Stimulated activated naive B cell treated with anti-CD40 and anti-IgM and Interleukin-4, amounts not matched to agents 10 μg/mL and 1 μg/mL and 100 μg/mL, for 72 hours (primary cell): ENCODE measurements at regions not wholly inside any gene's neighbourhood (a gene's known extent, or its start where the extent isn't known, plus 50 kb on each side); places are given as distances from the start of the nearest gene placed in this dataset.

ENCODE experiments used
- ATAC-seq, 2 donors: fragments of 150-1000 bp; cut with Tn5 transposase; replicated peaks; 2 replicates each; pipeline ENCODE4 v1.10.0; 2021; ENCODE audit warnings: moderate library complexity in 1 of 2
- DNase-seq: peaks from one replicate; pipeline ENCODE4 v3.0.0; 2021
- H3K27ac Mint-ChIP-seq: one replicate; pipeline ENCODE4 v1.8.0; 2022; ENCODE audit warnings: mild to moderate bottlenecking, mixed read lengths
- H3K27me3 Mint-ChIP-seq, 2 donors: one replicate each; pipeline ENCODE4 v1.8.0; 2022; ENCODE audit warnings: mixed read lengths in 2 of 2
- H3K36me3 Mint-ChIP-seq, 2 donors: one replicate each; pipeline ENCODE4 v1.8.0; 2022; ENCODE audit warnings: mixed read lengths in 2 of 2, mild to moderate bottlenecking in 1 of 2
- H3K4me1 Mint-ChIP-seq, 2 donors: one replicate each; pipeline ENCODE4 v1.8.0; 2022; ENCODE audit warnings: mixed read lengths in 2 of 2, mild to moderate bottlenecking in 1 of 2
- H3K4me3 Mint-ChIP-seq, 2 donors: one replicate each; pipeline ENCODE4 v1.8.0; 2022; ENCODE audit warnings: mild to moderate bottlenecking in 2 of 2, mixed read lengths in 2 of 2, moderate library complexity in 1 of 2
- H3K9me3 Mint-ChIP-seq, 2 donors: one replicate each; pipeline ENCODE4 v1.8.0; 2022; ENCODE audit warnings: mixed read lengths in 2 of 2, mild to moderate bottlenecking in 1 of 2

DNA sequence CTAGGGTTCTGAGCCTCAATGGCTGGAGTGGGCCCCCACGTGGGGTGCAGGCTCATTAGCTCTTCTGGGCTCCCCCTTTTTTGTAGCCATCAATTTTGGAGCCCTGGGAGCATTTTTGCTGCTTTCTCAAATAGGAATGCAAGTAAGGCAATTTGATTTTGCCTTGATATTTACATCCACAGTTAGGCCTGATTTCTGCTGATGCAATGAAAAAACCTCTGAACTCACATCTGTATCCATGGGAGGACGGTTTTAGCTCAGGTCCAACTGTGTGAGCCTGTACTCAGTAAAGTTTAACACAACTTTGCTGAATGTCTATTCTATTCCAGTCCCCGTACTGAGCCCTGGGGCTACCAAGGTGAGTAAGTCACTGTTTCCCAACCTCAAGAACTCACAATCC lies 425.0 kb downstream of the HAPSTR1 start:
- H3K27ac Mint-ChIP-seq = no peak overlapping the region
- DNase-seq = no peak
- no peaks in the 10 kb centered on the region for H3K27me3 Mint-ChIP-seq
- ATAC-seq = no peak
- H3K4me1 Mint-ChIP-seq = no peaks in the 10 kb centered on the region
- H3K36me3 Mint-ChIP-seq = no peaks in the 10 kb centered on the region
- peaks cover 3 to 5% of the 10 kb centered on the region in 2 donors for H3K9me3 Mint-ChIP-seq
- H3K4me3 Mint-ChIP-seq = no peak overlapping the region

DNA sequence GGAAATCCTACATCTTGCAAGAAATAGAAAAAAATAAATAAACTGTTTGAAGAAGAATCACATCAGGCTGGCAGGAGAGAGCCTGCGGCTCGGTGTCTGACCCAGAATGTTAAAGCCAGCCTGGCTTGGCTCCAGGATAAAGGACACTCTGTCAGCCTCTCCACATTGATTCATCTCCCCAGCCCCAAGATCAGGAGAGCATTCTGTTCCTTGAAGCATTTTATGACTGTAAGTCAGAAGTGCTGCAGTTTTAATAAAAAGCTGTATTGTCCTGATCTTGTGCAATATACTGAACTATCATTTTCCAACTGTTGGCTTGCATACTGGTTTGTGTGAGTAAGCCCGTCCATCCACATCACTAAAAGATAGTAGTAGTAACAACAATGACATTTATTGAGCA lies 426.6 kb downstream of the HAPSTR1 start:
- no peak for ATAC-seq
- Mint-ChIP-seq H3K4me3 (no peak overlapping the region), H3K4me1 (no peaks in the 10 kb centered on the region), H3K27me3 (no peaks in the 10 kb centered on the region), H3K27ac (no peak overlapping the region), H3K9me3 (peaks cover 4 to 5% of the 10 kb centered on the region in 2 donors), H3K36me3 (no peaks in the 10 kb centered on the region)
- no peak for DNase-seq

DNA sequence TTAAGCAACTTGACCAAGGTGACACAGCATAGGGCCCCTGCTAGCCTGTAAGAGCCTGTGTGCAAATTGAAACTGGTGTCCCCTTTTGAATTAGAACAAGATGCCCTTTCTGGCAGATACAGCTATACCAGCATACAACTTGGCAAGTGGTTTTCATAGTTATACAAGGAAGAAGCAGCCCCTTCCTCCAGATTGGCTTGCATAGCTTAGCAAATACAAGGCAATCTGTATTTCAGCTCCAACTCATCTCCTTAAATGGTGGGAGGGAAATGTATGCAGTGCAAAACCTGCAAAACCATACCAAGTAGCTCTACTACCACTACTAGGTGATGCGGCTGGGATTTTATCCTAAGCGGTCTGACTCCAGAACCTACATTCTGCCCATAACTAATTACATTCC lies 427.1 kb downstream of the HAPSTR1 start:
- no peak for ATAC-seq
- Mint-ChIP-seq H3K4me1 (no peaks in the 10 kb centered on the region), H3K27me3 (no peaks in the 10 kb centered on the region), H3K9me3 (peaks cover under 1 to 2% of the 10 kb centered on the region in 2 donors), H3K27ac (no peak overlapping the region), H3K36me3 (no peaks in the 10 kb centered on the region), H3K4me3 (no peak overlapping the region)
- no peak for DNase-seq

DNA sequence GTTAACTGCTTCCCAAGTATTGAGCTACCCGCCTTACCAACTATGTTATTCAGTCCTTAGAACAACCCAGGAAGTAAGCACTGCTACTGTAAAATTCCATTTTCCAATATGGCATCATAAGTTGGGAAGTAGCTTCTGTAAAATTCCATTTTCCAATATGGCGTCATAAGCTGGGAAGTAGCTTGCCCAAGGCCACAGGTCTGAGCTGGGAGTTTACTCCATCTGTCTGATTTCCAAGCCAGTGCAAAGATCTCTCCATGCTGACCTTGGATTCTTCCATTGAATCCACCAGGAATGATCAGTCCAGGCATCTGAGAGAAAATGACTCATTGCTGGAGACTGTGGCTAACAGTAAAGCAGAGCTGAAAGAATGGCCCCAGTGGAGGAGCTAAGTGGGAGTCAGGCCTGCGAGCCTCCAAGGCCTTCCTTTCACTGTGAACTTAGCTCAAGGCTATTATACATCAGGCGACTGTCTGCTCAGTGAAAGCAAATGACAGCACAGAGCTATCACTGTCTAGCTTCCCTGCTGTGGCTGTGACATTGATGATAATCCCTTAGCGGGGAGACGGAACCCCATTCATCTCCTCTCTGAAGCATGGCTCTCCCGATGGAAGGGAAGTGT lies 430.4 kb downstream of the HAPSTR1 start:
- Mint-ChIP-seq H3K4me3 (no peak overlapping the region), H3K4me1 (no peaks in the 10 kb centered on the region), H3K27ac (no peak overlapping the region), H3K9me3 (peaks cover 4 to 7% of the 10 kb centered on the region in 2 donors), H3K36me3 (no peaks in the 10 kb centered on the region), H3K27me3 (peaks cover 0 to 8% of the 10 kb centered on the region in 2 donors)
- ATAC-seq (no peak), DNase-seq (no peak)

DNA sequence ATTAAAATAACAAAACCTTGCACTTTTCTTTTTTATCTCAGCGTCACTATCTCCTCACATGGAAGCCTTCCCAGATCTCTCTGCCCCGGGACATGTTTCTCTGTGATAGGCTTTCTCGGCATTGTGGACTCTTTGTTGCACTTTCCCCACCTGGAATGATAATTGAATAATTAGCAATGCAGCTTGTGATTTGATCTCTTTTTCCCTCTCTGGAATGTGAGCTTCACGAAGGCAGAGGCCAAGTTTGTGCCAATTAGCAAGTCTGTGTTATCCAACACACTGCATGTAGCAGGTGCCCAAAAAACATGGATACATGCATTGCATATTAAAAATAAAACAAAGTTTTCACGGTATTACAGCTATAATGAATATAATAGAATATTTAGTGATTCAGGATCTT lies 431.2 kb downstream of the HAPSTR1 start:
- Mint-ChIP-seq H3K4me1 (no peaks in the 10 kb centered on the region), H3K27me3 (peaks cover 0 to 8% of the 10 kb centered on the region in 2 donors), H3K27ac (no peak overlapping the region), H3K36me3 (no peaks in the 10 kb centered on the region), H3K4me3 (no peak overlapping the region), H3K9me3 (peaks cover 4 to 7% of the 10 kb centered on the region in 2 donors)
- ATAC-seq (no peak), DNase-seq (no peak)

DNA sequence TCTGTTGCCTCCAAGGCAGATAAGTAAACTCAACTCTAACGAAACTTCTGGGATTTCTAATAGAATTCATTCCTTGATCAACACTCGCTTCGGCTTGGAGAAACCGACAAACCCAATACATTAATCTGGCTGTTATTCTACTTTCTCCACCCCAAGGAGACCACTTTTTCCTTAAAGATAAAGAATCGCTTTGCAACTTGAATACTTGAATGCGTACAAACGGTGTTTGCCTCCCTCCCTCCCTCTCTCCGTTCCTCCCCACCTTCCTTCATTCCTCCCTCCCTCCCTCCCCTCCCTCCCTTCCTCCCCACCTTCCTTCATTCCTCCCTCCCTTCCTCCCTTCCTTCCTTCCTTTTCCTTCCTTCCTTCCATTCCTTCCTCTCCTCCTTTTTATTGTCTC lies 432.6 kb downstream of the HAPSTR1 start:
- Mint-ChIP-seq H3K4me1 (no peaks in the 10 kb centered on the region), H3K27me3 (peaks cover 0 to 8% of the 10 kb centered on the region in 2 donors), H3K9me3 (peaks cover 4 to 7% of the 10 kb centered on the region in 2 donors), H3K4me3 (no peak overlapping the region), H3K27ac (no peak overlapping the region), H3K36me3 (no peaks in the 10 kb centered on the region)
- no peak for ATAC-seq
- DNase-seq = no peak

DNA sequence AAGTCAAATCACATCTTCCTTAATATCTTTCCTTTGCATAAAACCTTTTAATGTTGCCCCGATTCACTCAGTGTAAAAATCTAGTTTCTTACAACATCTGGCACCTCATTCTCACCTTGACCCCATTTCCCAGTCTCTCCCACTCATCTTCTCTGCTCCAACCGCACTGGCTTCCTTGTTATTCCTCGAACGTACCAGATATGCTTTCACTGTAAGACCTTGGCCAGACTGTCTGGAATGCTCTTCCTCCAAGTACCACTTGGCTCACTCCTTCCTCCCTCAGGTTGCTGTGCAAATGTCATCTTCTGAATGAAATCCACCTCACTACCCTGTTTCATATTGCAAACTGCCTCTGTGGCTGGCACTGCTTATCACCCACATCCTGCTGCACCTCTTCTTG lies 433.6 kb downstream of the HAPSTR1 start:
- Mint-ChIP-seq H3K27ac (no peak overlapping the region), H3K9me3 (peaks cover 4 to 7% of the 10 kb centered on the region in 2 donors), H3K27me3 (peaks cover 0 to 8% of the 10 kb centered on the region in 2 donors), H3K4me3 (no peak overlapping the region), H3K4me1 (no peaks in the 10 kb centered on the region), H3K36me3 (no peaks in the 10 kb centered on the region)
- DNase-seq = no peak
- no peak for ATAC-seq

DNA sequence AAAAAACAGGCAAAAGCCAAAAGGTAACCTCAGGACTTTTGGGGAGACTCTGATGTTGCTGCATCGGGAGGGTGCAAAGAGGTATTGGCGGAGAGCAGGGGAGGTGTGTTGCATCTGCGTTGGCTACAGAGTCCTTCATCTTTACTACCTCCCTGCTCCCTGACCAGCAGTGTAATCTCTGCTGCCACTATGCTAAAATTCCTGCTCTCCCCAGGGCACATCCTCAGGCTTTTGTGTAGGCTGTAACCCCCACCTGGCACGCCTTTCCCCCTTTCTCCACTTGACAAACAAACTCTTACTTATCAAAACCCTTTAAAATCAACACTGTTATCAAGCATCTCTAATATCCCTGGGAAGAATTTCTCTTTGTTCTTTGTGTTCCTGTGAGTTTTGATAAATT lies 435.3 kb downstream of the HAPSTR1 start:
- Mint-ChIP-seq H3K36me3 (no peaks in the 10 kb centered on the region), H3K27ac (no peak overlapping the region), H3K9me3 (peaks cover 4 to 7% of the 10 kb centered on the region in 2 donors), H3K4me1 (no peaks in the 10 kb centered on the region), H3K4me3 (no peak overlapping the region), H3K27me3 (peaks cover 0 to 8% of the 10 kb centered on the region in 2 donors)
- DNase-seq (no peak), ATAC-seq (no peak)

DNA sequence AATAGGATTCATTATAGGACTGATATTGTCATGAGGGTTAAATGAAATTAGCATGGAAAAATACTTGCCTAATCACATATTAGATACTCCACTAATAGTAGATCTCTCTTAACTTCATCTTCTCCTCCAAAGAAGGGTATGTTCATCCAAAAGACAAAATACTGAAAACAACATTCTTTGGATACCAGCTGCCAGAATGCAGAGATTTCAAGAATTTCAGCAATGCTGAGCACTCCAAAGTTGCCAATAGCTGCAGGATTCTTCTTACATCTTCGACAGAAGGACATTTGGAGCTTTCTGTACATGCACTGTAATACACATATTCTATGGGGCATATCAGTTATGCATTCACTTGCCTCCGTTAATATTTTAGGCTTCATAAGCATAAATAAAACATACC lies 436.5 kb downstream of the HAPSTR1 start:
- Mint-ChIP-seq H3K36me3 (no peaks in the 10 kb centered on the region), H3K4me1 (no peaks in the 10 kb centered on the region), H3K4me3 (no peak overlapping the region), H3K27me3 (peaks cover 0 to 8% of the 10 kb centered on the region in 2 donors), H3K9me3 (peaks cover 4 to 9% of the 10 kb centered on the region in 2 donors), H3K27ac (no peak overlapping the region)
- DNase-seq = no peak
- ATAC-seq = no peak

DNA sequence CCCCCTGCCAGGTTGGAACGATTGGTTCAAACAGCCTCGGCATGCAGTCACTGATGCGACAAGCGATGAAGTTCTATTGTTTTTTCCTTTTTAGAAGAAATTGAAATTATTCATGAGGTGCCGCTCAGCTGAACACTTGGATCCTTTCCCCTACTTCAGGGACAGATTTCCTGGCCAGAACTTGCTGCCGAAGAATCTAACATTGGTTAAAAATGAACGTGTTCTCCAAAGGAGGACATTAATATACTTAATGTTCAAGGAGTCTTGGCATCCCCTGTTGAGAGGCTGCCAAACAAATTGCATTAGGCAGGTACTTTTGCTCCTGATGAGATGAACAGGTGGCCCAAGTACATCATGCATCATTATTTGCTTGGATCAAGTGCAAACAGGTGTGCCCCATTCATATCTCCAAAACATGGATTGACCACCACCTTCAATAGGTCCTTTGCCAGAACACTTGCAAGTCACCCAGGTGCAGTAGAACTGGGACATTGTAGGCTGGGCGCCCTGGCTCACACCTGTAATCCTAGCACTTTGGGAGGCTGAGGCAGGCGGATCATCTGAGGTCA lies 437.2 kb downstream of the HAPSTR1 start:
- Mint-ChIP-seq H3K27me3 (peaks cover 0 to 8% of the 10 kb centered on the region in 2 donors), H3K27ac (no peak overlapping the region), H3K4me3 (no peak overlapping the region), H3K36me3 (no peaks in the 10 kb centered on the region), H3K4me1 (no peaks in the 10 kb centered on the region), H3K9me3 (peaks cover 6 to 9% of the 10 kb centered on the region in 2 donors)
- ATAC-seq (no peak), DNase-seq (no peak)

DNA sequence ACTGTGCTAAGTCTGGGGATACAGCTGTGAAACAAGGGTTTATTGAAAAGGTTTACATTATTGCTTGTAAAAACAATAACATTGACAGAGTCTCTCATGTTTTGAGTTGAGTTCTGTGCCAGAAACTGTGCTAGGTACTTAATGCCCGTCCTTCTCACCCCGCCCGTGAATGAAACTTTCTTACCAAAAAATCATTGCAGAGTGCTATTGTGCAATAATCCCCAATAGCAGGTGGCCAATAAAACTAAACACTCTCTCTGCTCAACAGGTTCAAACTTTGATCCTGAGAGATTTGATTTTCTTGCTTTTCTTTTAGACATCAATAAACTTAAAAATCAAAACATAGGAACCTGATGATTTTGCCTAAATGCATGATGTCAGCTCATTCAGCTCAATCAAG lies 441.6 kb downstream of the HAPSTR1 start:
- no peak for ATAC-seq
- DNase-seq = no peak

DNA sequence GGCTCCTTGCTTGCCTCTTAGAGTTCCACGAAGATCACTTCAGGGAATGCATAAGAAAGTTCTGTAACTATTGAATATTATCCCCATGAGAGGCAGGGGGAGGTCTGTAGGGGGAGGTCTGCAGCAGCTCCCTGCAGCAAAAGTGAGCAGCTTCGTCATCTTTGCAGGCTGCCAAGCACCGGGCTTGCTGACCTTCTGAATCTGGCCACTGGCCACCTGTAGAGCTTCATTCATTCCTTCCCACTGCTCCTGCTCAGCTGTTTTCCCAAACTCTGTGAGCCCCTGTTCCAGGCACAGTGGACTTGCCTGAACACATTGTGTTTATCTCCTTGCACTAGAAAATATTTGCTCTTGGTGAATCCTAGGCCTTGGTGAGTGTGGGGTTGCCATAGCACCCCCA lies 443.3 kb downstream of the HAPSTR1 start:
- H3K4me3 Mint-ChIP-seq = no peak overlapping the region
- peaks cover 3 to 12% of the 10 kb centered on the region in 2 donors for H3K9me3 Mint-ChIP-seq
- no peak overlapping the region for H3K27ac Mint-ChIP-seq
- no peaks in the 10 kb centered on the region for H3K36me3 Mint-ChIP-seq
- ATAC-seq = no peak
- H3K27me3 Mint-ChIP-seq = no peaks in the 10 kb centered on the region
- H3K4me1 Mint-ChIP-seq = no peaks in the 10 kb centered on the region
- no peak for DNase-seq

More for the DNA sequence above, 441.6 kb downstream of the HAPSTR1 start:
- Mint-ChIP-seq H3K9me3 (peaks cover 3 to 12% of the 10 kb centered on the region in 2 donors), H3K4me3 (no peak overlapping the region), H3K27me3 (no peaks in the 10 kb centered on the region), H3K27ac (no peak overlapping the region), H3K36me3 (no peaks in the 10 kb centered on the region), H3K4me1 (no peaks in the 10 kb centered on the region)

DNA sequence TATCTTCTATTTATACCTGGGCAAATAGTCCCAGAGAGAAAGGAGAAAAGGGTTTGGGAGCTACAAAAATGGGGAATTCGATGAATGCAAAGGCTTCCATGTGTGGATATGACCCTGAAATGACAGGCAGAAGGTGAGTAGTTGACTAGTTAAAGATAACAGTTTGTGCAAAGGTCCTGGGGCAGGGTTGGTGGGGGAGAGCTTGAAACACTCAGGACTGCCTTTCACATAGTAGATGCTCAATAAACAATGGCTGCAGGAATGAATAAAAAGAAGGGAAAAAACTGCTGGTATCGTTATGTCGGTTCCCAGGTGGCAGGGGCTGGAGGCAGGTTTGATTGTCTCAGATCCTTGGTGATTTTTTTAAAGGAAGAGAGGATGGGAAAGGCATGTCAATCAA lies 445.5 kb downstream of the HAPSTR1 start:
- H3K9me3 Mint-ChIP-seq = peaks cover 3 to 12% of the 10 kb centered on the region in 2 donors
- H3K27me3 Mint-ChIP-seq = no peaks in the 10 kb centered on the region
- no peak overlapping the region for H3K4me3 Mint-ChIP-seq
- ATAC-seq (no peak), DNase-seq (no peak)
- H3K4me1 Mint-ChIP-seq = no peaks in the 10 kb centered on the region
- no peak overlapping the region for H3K27ac Mint-ChIP-seq
- H3K36me3 Mint-ChIP-seq = no peaks in the 10 kb centered on the region

DNA sequence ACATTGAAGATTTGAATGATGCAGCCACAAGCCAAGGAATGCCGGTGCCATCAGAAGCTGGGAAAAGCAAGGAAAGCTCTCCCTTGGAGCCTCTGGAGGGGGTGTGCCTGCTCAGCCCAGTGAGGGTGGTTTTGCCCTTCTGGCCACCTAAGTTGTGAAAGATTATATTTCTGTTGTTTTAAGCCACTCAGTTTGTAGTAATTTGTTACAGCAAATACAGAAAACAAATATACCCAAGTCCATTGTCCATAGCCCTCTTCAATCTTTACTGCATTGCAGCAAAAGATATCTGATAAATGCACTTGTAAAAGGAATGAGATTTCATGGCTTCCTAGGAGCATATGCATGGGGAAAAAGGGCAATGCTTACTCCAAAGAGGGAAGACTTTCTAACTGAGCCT lies 447.9 kb downstream of the HAPSTR1 start:
- Mint-ChIP-seq H3K4me3 (no peak overlapping the region), H3K9me3 (peaks cover 0 to 9% of the 10 kb centered on the region in 2 donors), H3K27ac (no peak overlapping the region), H3K4me1 (no peaks in the 10 kb centered on the region), H3K27me3 (no peaks in the 10 kb centered on the region), H3K36me3 (no peaks in the 10 kb centered on the region)
- ATAC-seq = no peak
- no peak for DNase-seq

DNA sequence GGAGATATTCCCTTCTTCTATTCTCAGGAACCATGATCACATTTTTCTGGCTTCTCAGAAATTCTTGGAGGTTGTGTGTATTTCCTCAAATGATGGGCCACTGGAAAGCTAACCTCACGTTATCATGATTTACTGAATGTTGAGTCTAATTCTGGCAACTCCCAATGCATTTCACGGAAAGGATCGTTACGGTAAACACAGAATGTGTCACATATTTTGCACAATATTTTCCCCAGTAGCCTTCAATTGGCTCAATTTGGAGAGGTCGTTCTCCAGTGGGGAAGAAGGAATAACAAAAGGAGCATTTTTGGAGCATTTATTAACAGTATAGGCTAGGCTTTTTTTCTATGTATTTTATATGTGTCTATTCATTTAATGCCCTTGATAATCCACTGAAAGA lies 450.3 kb downstream of the HAPSTR1 start:
- Mint-ChIP-seq H3K27me3 (peaks cover 0 to 5% of the 10 kb centered on the region in 2 donors), H3K9me3 (peaks cover 5 to 9% of the 10 kb centered on the region in 2 donors), H3K27ac (no peak overlapping the region), H3K4me1 (no peaks in the 10 kb centered on the region), H3K4me3 (no peak overlapping the region), H3K36me3 (no peaks in the 10 kb centered on the region)
- DNase-seq (no peak), ATAC-seq (no peak)
